HG03432 (cell line): ENCODE measurements at regions not wholly inside any gene's neighbourhood (a gene's known extent, or its start where the extent isn't known, plus 50 kb on each side); places are given as distances from the start of the nearest gene placed in this dataset.
"Not testable (repeated sequence)": the region's sequence is repeated elsewhere in the genome, so short reads cannot be mapped to it uniquely, and the experiment has no call there.

Source experiments
- ATAC-seq: cut with Tn5 transposase; IDR thresholded peaks from one replicate; pipeline ENCODE4 v1.9.1; 2021; ENCODE audit warnings: mild to moderate bottlenecking, moderate library complexity; ENCODE audit not compliant: unreplicated experiment

DNA sequence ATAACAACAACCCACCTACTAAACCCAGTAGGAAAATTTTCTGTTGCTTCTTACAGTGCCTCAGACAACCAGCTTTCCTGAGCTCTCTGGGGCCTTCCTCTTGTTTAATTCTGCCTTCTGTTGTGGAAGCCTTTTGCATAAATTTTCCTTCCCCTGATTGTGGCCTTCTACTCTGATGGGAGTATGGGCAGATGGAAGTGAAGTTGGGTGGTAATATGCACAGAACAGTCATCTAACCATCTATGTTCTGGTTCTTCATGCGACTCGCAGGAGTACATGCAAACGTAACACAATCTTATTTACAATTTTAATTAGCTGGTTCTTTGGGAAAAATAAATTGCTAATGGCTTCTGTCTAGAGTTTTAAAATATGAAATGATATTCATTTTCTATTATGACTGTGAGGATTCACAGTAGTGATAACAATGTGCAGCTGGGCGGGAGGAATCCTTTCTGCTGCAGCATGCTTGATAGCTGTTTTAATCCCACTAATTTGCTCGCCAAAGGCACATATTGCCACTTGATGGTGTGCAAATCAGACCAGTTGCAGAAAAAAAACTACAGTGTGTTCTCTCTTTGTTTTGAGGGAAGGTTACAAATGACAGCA, 311.5 kb upstream of the ROPN1 start:
- no peak for ATAC-seq

GRCh38 chr3:124306665-124307064, 314.7 kb upstream of the ROPN1 start:
- ATAC-seq = no peak

- no peak for ATAC-seq
Measured at GRCh38 chr3:124313621-124314020, 321.7 kb upstream of the ROPN1 start.

GRCh38 chr3:124315215-124316033, 323.5 kb upstream of the ROPN1 start:
- no peak for ATAC-seq

DNA sequence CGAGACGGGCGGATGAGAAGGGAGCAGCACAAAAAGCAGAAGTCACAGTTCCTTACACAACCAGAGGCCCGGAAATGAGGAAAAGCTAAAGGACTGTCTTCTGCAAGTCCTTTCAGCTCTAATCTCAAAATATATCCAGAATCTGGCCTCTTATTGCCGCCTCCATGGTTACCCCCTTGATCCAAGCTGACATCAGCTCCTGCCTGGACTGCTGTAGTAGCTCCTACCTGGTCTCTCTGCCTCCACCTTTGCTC, 324.0 kb upstream of the ROPN1 start:
- no peak for ATAC-seq

- no peak for ATAC-seq
Measured at GRCh38 chr3:124318014-124318413, 326.1 kb upstream of the ROPN1 start.

DNA sequence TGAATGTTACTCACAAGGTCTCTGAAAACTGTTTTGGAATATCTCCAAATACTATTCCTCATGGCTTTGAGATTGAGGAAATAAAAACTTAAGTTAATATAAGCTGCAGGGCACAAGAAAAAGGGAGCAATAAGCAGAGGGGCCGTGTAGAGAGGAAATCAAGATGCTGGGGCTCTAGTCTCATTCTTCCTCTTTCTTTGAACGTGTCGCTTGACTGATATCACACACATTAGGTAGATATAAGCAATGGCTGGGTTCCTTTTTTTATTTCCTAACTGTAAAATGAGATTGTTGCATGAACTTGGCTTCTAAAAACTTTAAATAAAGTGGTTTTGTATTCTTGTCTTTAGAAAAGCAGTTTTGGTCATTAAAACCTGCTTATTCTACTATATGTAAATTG, 326.7 kb upstream of the ROPN1 start:
- ATAC-seq = no peak

DNA sequence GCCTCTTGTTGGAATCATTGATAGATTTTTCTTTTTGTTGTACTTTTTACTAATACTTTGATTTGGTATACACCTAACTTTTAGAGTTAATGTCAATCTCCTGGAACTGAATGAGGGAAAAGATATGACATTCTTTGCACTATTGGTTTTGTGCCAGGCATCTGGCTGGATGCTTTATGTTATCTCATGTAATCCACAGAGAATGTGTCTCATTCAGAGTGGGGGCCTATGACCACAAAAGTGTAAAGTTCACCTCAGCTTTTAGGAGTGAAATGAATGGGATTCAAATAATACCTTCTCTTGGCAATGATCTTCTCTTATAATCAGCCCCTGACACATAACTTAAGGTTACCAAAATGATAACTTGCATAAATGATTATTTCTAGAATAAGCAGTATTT, 329.1 kb upstream of the ROPN1 start:
- no peak for ATAC-seq

- no peak for ATAC-seq
Measured at GRCh38 chr3:124322309-124322880, 330.5 kb upstream of the ROPN1 start.

- no peak for ATAC-seq
Measured at GRCh38 chr3:124322966-124323365, 331.0 kb upstream of the ROPN1 start.

- ATAC-seq = no peak
Measured at GRCh38 chr3:124325248-124325647, 333.3 kb upstream of the ROPN1 start.

DNA sequence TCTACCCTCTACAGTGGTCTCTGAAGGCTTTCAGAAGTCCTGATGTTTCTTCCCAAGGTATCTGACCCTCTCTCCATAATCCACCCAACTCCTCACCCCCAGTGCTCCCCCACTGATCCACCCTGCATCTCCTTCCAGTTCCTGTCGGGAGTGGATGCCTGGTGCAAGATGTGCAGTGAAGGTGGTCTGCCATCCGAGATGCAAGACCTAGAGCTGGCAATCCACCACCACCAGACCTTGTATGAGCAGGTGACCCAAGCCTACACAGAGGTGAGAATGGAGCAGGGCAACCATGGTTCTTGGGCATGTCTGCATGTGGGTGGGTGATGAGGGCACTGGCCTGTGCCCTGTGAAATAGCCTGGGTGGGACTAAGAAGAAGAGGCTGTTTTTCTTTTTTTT, 337.8 kb upstream of the ROPN1 start:
- no peak for ATAC-seq

DNA sequence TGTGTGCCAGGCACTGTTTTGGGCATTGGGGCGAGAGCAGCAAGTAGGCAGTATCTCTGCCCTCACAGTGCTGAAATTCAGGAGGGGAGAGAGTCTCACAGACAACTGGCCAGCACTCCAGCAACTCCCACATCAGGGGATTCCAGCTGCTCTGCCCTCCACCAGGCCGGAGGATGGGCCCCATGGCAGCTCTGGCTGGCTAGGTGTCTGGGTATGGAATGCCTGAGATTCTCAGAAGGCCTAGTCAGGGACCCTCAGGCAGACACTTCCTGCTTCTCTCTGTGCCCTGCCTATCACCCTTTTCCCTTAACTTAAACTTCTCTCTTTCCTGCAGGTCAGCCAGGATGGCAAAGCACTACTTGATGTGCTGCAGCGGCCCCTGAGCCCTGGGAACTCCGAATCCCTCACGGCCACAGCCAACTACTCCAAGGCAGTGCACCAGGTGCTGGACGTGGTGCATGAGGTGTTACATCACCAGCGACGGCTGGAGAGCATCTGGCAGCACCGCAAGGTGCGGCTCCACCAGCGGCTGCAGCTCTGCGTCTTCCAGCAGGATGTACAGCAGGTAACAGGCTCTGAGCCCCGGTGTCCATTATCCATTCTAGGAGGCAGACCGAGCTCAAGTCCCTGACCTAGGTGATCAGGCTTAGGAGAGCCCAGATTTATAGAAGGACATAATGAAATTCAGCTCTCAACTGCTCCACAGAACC, 342.2 kb upstream of the ROPN1 start:
- no peak for ATAC-seq

GRCh38 chr3:124336067-124336656, 344.2 kb upstream of the ROPN1 start:
- no peak for ATAC-seq

DNA sequence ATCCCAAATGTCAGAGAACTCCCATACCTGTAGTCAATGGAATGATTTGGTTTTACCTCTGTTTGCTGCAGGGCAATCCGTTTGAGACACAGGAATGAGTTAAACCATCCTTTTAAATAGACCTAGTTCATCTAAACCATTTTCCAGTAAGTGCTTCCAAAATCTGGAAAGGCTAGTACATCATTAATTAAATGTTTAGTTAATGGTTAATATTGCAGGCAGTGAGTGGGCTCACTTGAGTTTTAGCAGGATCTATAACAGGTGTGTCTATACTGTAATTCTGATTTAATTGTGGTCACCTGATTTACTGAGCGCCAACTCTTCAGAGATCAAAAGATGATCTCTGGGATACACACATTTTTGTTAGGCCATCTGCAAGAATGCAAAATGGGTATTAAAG, 353.9 kb upstream of the ROPN1 start:
- ATAC-seq = no peak

GRCh38 chr3:124346487-124346886, 354.6 kb upstream of the ROPN1 start:
- ATAC-seq = no peak

DNA sequence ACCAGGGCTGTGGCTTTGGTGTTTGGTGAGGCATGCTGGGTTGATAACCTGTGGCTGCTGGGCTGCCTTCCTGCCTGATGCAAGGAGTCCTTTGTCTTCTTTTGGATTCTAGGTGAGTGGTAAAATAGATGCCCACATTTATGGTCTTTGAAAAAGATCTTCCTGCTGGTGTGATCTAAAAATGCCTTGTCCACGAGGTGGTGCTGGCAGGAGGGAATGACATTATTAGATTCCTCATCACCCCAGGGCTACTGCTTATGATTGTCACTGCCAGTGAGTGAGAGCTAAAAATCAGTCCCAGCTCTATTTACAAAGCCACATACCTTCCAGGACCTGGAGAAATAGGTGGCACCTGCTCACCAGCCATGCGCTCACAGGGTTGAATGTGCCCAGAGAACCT, 355.5 kb upstream of the ROPN1 start:
- no peak for ATAC-seq

DNA sequence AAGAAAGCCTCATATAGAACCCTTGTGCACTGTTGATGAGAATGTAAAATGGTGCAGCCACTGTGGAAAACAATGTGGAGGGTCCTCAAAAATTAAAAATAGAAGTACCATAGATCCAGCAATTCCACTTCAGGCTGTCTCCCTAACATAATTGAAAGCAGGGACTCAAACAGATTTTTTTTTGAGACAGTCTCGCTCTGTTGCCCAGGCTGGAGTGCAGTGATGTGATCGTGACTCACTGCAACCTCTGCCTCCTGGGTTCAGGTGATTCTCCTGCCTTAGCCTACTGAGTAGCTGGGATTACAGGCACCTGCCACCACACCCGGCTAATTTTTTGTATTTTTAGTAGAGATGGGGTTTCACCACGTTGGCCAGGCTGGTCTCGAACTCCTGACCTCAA, 356.6 kb upstream of the ROPN1 start:
- not testable (repeated sequence) for ATAC-seq

- no peak for ATAC-seq
Measured at GRCh38 chr3:124351430-124352148, 359.7 kb upstream of the ROPN1 start.

GRCh38 chr3:124352149-124352539, 360.2 kb upstream of the ROPN1 start:
- ATAC-seq = no peak

DNA sequence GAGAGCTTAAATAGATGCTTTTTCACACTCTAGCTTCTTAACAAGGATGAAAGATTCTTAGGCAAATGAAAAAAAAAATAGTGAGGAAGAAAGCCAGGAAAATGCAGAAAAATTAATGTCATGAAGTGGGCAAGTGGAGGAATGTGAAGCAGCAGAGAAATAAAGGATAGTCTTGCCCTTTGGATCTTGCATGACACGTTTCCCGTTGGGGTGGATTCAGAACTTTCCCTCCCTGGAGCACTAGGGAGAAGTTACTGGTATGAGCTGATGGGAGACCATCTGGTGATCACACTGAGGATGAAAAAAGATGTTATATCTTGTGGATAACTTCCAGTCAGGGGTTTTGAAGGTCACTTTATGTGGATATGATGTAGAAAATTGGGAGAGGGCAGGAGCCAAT, 361.8 kb upstream of the ROPN1 start:
- ATAC-seq = no peak
